CD14-positive monocyte (primary cell): ENCODE measurements at regions not wholly inside any gene's neighbourhood (a gene's known extent, or its start where the extent isn't known, plus 50 kb on each side); places are given as distances from the start of the nearest gene placed in this dataset.

ENCODE experiments used
- DNase-seq, 3 donors: peaks; one replicate each; pipeline ENCODE4 v3.0.0-alpha.2; 2011 to 2022
- H2AFZ ChIP-seq: 2 replicates; pipeline ENCODE4 v1.6.0; 2012; ENCODE audit warnings: mild to moderate bottlenecking, low read depth, low read length, inconsistent platforms; ENCODE audit not compliant: insufficient read depth, poor library complexity, severe bottlenecking
- H3K27ac ChIP-seq, 2 donors: 1 replicate in 1 of 2; 2 replicates in 1 of 2; pipeline ENCODE4 v1.5.1; 2012 to 2013; ENCODE audit warnings: low read length in 2 of 2, control low read depth in 1 of 2, inconsistent platforms in 1 of 2, low read depth in 1 of 2, mild to moderate bottlenecking in 1 of 2
- H3K27me3 ChIP-seq, 2 donors: one replicate each; pipeline versions ENCODE4 v1.6.0 to v1.6.1; 2011 to 2013; ENCODE audit warnings: low read length in 2 of 2; ENCODE audit not compliant: control insufficient read depth in 2 of 2, insufficient read depth in 2 of 2
- H3K36me3 ChIP-seq, 2 donors: replicated peaks in 1 of 2; 1 replicate in 1 of 2; 2 replicates in 1 of 2; pipeline versions ENCODE4 v1.5.1 to v1.6.1; 2012 to 2013; ENCODE audit warnings: low read length in 2 of 2, control low read depth in 1 of 2, inconsistent platforms in 1 of 2, mild to moderate bottlenecking in 1 of 2; ENCODE audit not compliant: insufficient read depth in 2 of 2, control insufficient read depth in 1 of 2
- H3K4me1 ChIP-seq, 2 donors: 1 replicate in 1 of 2; 2 replicates in 1 of 2; pipeline versions ENCODE4 v1.5.1 to v1.6.1; 2012 to 2013; ENCODE audit warnings: low read length in 2 of 2, control low read depth in 1 of 2, inconsistent platforms in 1 of 2, mild to moderate bottlenecking in 1 of 2, moderate library complexity in 1 of 2; ENCODE audit not compliant: insufficient read depth in 2 of 2, control insufficient read depth in 1 of 2
- H3K4me2 ChIP-seq: replicated peaks from 2 replicates; pipeline ENCODE3; 2012; ENCODE audit warnings: low read length, moderate library complexity, mild to moderate bottlenecking; ENCODE audit not compliant: poor library complexity, severe bottlenecking; ENCODE audit errors: extremely low read depth
- H3K4me3 ChIP-seq, 3 experiments: fragments of 200-600 bp in 1 of 3; sonication (generic) in 1 of 3; replicated peaks in 1 of 3; 1 replicate in 2 of 3; 2 replicates in 1 of 3; pipeline ENCODE4 v1.5.1; 2011 to 2013; ENCODE audit warnings: low read length in 3 of 3, mild to moderate bottlenecking in 3 of 3, control low read depth in 2 of 3, low read depth in 2 of 3, inconsistent platforms in 1 of 3, moderate library complexity in 1 of 3
- H3K79me2 ChIP-seq: 2 replicates; pipeline ENCODE4 v1.6.0; 2012; ENCODE audit warnings: mild to moderate bottlenecking, control low read depth, inconsistent platforms, low read length, moderate library complexity; ENCODE audit not compliant: insufficient read depth
- H3K9ac ChIP-seq: 2 replicates; pipeline ENCODE4 v1.6.0; 2017; ENCODE audit warnings: low read length, mild to moderate bottlenecking; ENCODE audit not compliant: insufficient read depth, poor library complexity, severe bottlenecking
- H3K9me3 ChIP-seq, 2 donors: replicated peaks in 1 of 2; 1 replicate in 1 of 2; 2 replicates in 1 of 2; pipeline versions ENCODE4 v1.5.1 to v1.6.1; 2012 to 2013; ENCODE audit warnings: low read length in 2 of 2, control low read depth in 1 of 2; ENCODE audit not compliant: control insufficient read depth in 1 of 2, insufficient read depth in 1 of 2
- H4K20me1 ChIP-seq: 2 replicates; pipeline ENCODE4 v1.6.0; 2012; ENCODE audit warnings: mild to moderate bottlenecking, low read length, control low read depth, moderate library complexity; ENCODE audit not compliant: insufficient read depth
- H3K27ac Mint-ChIP-seq, 7 donors: one replicate each; pipeline ENCODE4 v1.8.0; 2020; ENCODE audit warnings: mild to moderate bottlenecking in 7 of 7, mixed read lengths in 7 of 7, moderate library complexity in 6 of 7, inconsistent platforms in 2 of 7
- H3K27me3 Mint-ChIP-seq, 3 donors: one replicate each; pipeline ENCODE4 v1.8.0; 2021 to 2022; ENCODE audit warnings: low read depth in 3 of 3, mild to moderate bottlenecking in 3 of 3, mixed read lengths in 3 of 3, moderate library complexity in 3 of 3, inconsistent platforms in 1 of 3
- H3K36me3 Mint-ChIP-seq, 2 donors: one replicate each; pipeline ENCODE4 v1.8.0; 2020; ENCODE audit warnings: mixed read lengths in 2 of 2, inconsistent platforms in 1 of 2, mild to moderate bottlenecking in 1 of 2
- H3K4me1 Mint-ChIP-seq: one replicate; pipeline ENCODE4 v1.8.0; 2020; ENCODE audit warnings: mild to moderate bottlenecking, mixed read lengths
- H3K4me3 Mint-ChIP-seq, 2 donors: one replicate each; pipeline ENCODE4 v1.8.0; 2020; ENCODE audit warnings: mild to moderate bottlenecking in 2 of 2, mixed read lengths in 2 of 2, moderate library complexity in 1 of 2
- H3K9me3 Mint-ChIP-seq, 7 donors: one replicate each; pipeline ENCODE4 v1.8.0; 2020 to 2022; ENCODE audit warnings: mixed read lengths in 7 of 7, mild to moderate bottlenecking in 6 of 7, moderate library complexity in 6 of 7, inconsistent platforms in 2 of 7
- WGBS: methylation state at CpG from one replicate; pipeline ENCODE4 v1.1.5; 2013; ENCODE audit warnings: missing lambda C conversion rate; ENCODE audit not compliant: insufficient coverage; 5-methylcytosine and 5-hydroxymethylcytosine counted together
- intact Hi-C, 2 donors: fragments of 100-400 bp; cut with micrococcal nuclease; formaldehyde crosslinking; loops; one replicate each; pipeline versions ENCODE4 v1.15.0 to v1.15.1; 2023
- TF ChIP-seq, protein P1 (sequence below): fragments of 200-600 bp; IDR thresholded peaks from one replicate; pipeline ENCODE4 v1.8.0; 2022; ENCODE audit warnings: antibody characterized with exemption, mild to moderate bottlenecking

DNA sequence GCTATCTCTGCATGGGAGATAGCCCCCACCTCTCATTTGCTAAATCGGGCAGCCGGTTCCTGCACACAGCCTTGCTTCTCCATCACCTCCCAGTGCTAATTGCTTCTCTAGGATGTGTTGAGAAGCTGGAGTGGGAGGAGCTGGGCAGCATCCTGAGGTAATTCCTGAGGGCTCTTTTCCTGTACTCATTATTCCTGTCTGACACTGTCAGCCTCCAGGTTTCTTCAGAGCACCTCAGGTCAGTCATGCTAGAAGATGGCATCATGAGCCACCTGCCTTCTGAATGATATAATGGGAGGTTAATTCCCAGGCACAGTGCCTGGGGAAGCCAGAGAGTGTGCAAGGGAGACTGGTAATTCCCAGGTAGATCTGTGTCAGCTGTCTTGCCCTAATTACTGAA lies 133.0 kb downstream of the RAB38 start:
- no CpG with 5 or more reads among the region's 2 CpGs for WGBS
- no peak for DNase-seq
- Histone ChIP-seq H3K4me1 (no peaks in the 10 kb centered on the region), H3K36me3 (no peaks in the 10 kb centered on the region), H3K79me2 (no peaks in the 10 kb centered on the region), H3K9ac (no peak overlapping the region), H3K4me2 (no peak overlapping the region), H3K9me3 (no peaks in the 10 kb centered on the region), H4K20me1 (no peaks in the 10 kb centered on the region), H3K27me3 (no peaks in the 10 kb centered on the region), H3K4me3 (no peak overlapping the region), H3K27ac (no peak overlapping the region), H2AFZ (no peak overlapping the region)
- intact Hi-C loops, result no loop called here
- H3K9me3 Mint-ChIP-seq, result no peaks in the 10 kb centered on the region
- TF ChIP-seq, protein P1, sequence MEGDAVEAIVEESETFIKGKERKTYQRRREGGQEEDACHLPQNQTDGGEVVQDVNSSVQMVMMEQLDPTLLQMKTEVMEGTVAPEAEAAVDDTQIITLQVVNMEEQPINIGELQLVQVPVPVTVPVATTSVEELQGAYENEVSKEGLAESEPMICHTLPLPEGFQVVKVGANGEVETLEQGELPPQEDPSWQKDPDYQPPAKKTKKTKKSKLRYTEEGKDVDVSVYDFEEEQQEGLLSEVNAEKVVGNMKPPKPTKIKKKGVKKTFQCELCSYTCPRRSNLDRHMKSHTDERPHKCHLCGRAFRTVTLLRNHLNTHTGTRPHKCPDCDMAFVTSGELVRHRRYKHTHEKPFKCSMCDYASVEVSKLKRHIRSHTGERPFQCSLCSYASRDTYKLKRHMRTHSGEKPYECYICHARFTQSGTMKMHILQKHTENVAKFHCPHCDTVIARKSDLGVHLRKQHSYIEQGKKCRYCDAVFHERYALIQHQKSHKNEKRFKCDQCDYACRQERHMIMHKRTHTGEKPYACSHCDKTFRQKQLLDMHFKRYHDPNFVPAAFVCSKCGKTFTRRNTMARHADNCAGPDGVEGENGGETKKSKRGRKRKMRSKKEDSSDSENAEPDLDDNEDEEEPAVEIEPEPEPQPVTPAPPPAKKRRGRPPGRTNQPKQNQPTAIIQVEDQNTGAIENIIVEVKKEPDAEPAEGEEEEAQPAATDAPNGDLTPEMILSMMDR, result no peak
- no peaks in the 10 kb centered on the region for H3K36me3 Mint-ChIP-seq
- H3K4me1 Mint-ChIP-seq, result no peaks in the 10 kb centered on the region
- H3K27ac Mint-ChIP-seq, result no peak overlapping the region
- no peak overlapping the region for H3K4me3 Mint-ChIP-seq
- peaks cover 0 to 7% (median 1%) of the 10 kb centered on the region in 3 donors for H3K27me3 Mint-ChIP-seq

DNA sequence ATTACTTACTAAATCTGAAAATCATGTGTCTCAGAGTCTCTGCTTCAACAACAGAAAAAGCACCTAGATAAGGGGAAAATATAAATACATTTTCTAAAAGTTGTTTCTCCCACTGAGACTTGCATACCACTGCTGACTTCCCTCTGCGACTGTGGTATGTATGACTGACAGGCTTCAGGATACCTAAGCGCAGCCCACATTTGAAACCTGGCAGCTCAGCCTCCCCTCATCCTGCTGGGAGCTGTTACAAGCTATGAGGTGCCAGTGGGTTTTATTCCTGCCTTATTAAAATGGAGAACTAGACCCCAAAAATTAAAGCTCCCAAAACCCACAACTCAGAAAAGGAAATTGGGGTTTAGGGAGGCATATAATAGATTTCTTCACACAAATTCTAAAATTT lies 133.6 kb downstream of the RAB38 start:
- no peak overlapping the region for H2AFZ ChIP-seq
- WGBS, result no CpG with 5 or more reads among the region's 2 CpGs
- Mint-ChIP-seq H3K4me1 (no peaks in the 10 kb centered on the region), H3K4me3 (no peak overlapping the region), H3K36me3 (no peaks in the 10 kb centered on the region), H3K27ac (no peak overlapping the region), H3K27me3 (peaks cover 0 to 7% (median 1%) of the 10 kb centered on the region in 3 donors), H3K9me3 (no peaks in the 10 kb centered on the region)
- no peaks in the 10 kb centered on the region for H3K79me2 ChIP-seq
- DNase-seq, result no peak
- TF ChIP-seq, protein P1, result no peak
- no peaks in the 10 kb centered on the region for H3K9me3 ChIP-seq
- H3K4me2 ChIP-seq, result no peak overlapping the region
- H3K4me1 ChIP-seq, result no peaks in the 10 kb centered on the region
- no peak overlapping the region for H3K9ac ChIP-seq
- H3K27ac ChIP-seq, result no peak overlapping the region
- H3K27me3 ChIP-seq, result no peaks in the 10 kb centered on the region
- no peaks in the 10 kb centered on the region for H3K36me3 ChIP-seq
- no peaks in the 10 kb centered on the region for H4K20me1 ChIP-seq
- no peak overlapping the region for H3K4me3 ChIP-seq
- intact Hi-C loops, result no loop called here
